ENCODE measurements at regions not wholly inside any gene's neighbourhood (a gene's known extent, or its start where the extent isn't known, plus 50 kb on each side); places are given as distances from the start of the nearest gene placed in this dataset.

GRCh38 chr20:24132246-24132645, 143.7 kb upstream of the GGTLC1 start:
- TF ChIP-seq EP300 (IDR thresholded peaks at IDR 0.05) (no peak), CTCF (IDR thresholded peaks at IDR 0.05) (no peak), POLR2A (IDR thresholded peaks at IDR 0.05) (no peak)
- Histone ChIP-seq H3K27ac (no peak overlapping the region), H3K36me3 (no peaks in the 10 kb centered on the region), H3K27me3 (no peaks in the 10 kb centered on the region), H3K9me3 (no peaks in the 10 kb centered on the region), H3K4me3 (no peak overlapping the region), H3K4me1 (ENCODE audit: insufficient read depth) (no peaks in the 10 kb centered on the region)
- no peak for DNase-seq
- intact Hi-C loops (cut with DNase I) = no loop called here

- intact Hi-C loops (cut with DNase I) = no loop called here
- Histone ChIP-seq H3K4me1 (ENCODE audit: insufficient read depth) (no peaks in the 10 kb centered on the region), H3K27me3 (no peaks in the 10 kb centered on the region), H3K4me3 (no peak overlapping the region), H3K36me3 (no peaks in the 10 kb centered on the region), H3K9me3 (no peaks in the 10 kb centered on the region), H3K27ac (no peak overlapping the region)
- no peak for DNase-seq
- no peak for TF ChIP-seq CTCF (IDR thresholded peaks at IDR 0.05)
- no peak for TF ChIP-seq EP300 (IDR thresholded peaks at IDR 0.05)
- no peak for TF ChIP-seq POLR2A (IDR thresholded peaks at IDR 0.05)
- 71 to 75% (median 73%) methylated on average over 1 of the region's 1 CpG for WGBS, 3 donors
Measured at GRCh38 chr20:24131684-24132083, 143.1 kb upstream of the GGTLC1 start.

GRCh38 chr20:24131281-24131680, 142.7 kb upstream of the GGTLC1 start:
- no peak for DNase-seq
- TF ChIP-seq EP300 (IDR thresholded peaks at IDR 0.05) (no peak), POLR2A (IDR thresholded peaks at IDR 0.05) (no peak), CTCF (IDR thresholded peaks at IDR 0.05) (no peak)
- Histone ChIP-seq H3K27me3 (no peaks in the 10 kb centered on the region), H3K27ac (no peak overlapping the region), H3K36me3 (no peaks in the 10 kb centered on the region), H3K4me3 (no peak overlapping the region), H3K4me1 (ENCODE audit: insufficient read depth) (no peaks in the 10 kb centered on the region), H3K9me3 (no peaks in the 10 kb centered on the region)
- intact Hi-C loops (cut with DNase I) = no loop called here
- WGBS, 3 donors = 75 to 83% (median 77%) methylated on average over 4 of the region's 4 CpGs

GRCh38 chr20:24129641-24130040, 141.1 kb upstream of the GGTLC1 start:
- intact Hi-C loops (cut with DNase I) = no loop called here
- Histone ChIP-seq H3K27me3 (no peaks in the 10 kb centered on the region), H3K27ac (no peak overlapping the region), H3K36me3 (no peaks in the 10 kb centered on the region), H3K9me3 (no peaks in the 10 kb centered on the region), H3K4me3 (no peak overlapping the region), H3K4me1 (ENCODE audit: insufficient read depth) (no peaks in the 10 kb centered on the region)
- 12 to 30% (median 18%) methylated on average over 1 of the region's 1 CpG for WGBS, 3 donors
- DNase-seq = no peak
- no peak for TF ChIP-seq POLR2A (IDR thresholded peaks at IDR 0.05)
- TF ChIP-seq EP300 (IDR thresholded peaks at IDR 0.05) = no peak
- no peak for TF ChIP-seq CTCF (IDR thresholded peaks at IDR 0.05)
